ENCODE measurements at regions not wholly inside any gene's neighbourhood (a gene's known extent, or its start where the extent isn't known, plus 50 kb on each side); places are given as distances from the start of the nearest gene placed in this dataset.

- TF ChIP-seq ZNF70 (CRISPR knock-in tag; IDR thresholded peaks at IDR 0.05) = no peak
- no peak for TF ChIP-seq RARB (CRISPR knock-in tag; IDR thresholded peaks at IDR 0.05)
- TF ChIP-seq TSHZ2 (CRISPR knock-in tag; IDR thresholded peaks at IDR 0.05) = no peak
- no peak for TF ChIP-seq GLIS3 (CRISPR knock-in tag; IDR thresholded peaks at IDR 0.05)
- TF ChIP-seq PATZ1 (CRISPR knock-in tag; IDR thresholded peaks at IDR 0.05; ENCODE audit: borderline replicate concordance) = no peak
Observed at GRCh38 chr18:78699499-78699898, 280.1 kb upstream of the SALL3 start.
